Natural killer cell (primary cell): ENCODE measurements at regions not wholly inside any gene's neighbourhood (a gene's known extent, or its start where the extent isn't known, plus 50 kb on each side); places are given as distances from the start of the nearest gene placed in this dataset.

Experiments used
- ATAC-seq, 3 donors: fragments of 150-1000 bp in 2 of 3; fragments of 200-7000 bp in 1 of 3; cut with Tn5 transposase; 1 replicate in 1 of 3; 2 replicates in 2 of 3; pipeline ENCODE4 v1.10.0; 2021; ENCODE audit warnings: mild to moderate bottlenecking in 2 of 3, moderate library complexity in 2 of 3
- DNase-seq, 2 donors: peaks; one replicate each; pipeline versions ENCODE4 v3.0.0 to v3.0.0-alpha.2; 2013 to 2021; ENCODE audit warnings: mixed read lengths in 1 of 2
- H3K27ac ChIP-seq: one replicate; pipeline ENCODE4 v1.5.1; 2013; ENCODE audit warnings: mild to moderate bottlenecking, low read length
- H3K27me3 ChIP-seq: one replicate; pipeline ENCODE4 v1.6.1; 2013; ENCODE audit warnings: low read length; ENCODE audit not compliant: control insufficient read depth, insufficient read depth
- H3K36me3 ChIP-seq: one replicate; pipeline ENCODE4 v1.6.1; 2013; ENCODE audit warnings: low read length; ENCODE audit not compliant: control insufficient read depth, insufficient read depth
- H3K4me1 ChIP-seq: one replicate; pipeline ENCODE4 v1.6.1; 2013; ENCODE audit warnings: low read length; ENCODE audit not compliant: control insufficient read depth, insufficient read depth
- H3K4me3 ChIP-seq: one replicate; pipeline ENCODE4 v1.5.1; 2013; ENCODE audit warnings: low read length
- H3K9me3 ChIP-seq: one replicate; pipeline ENCODE4 v1.6.1; 2013; ENCODE audit warnings: low read length; ENCODE audit not compliant: control insufficient read depth, insufficient read depth
- H3K27ac Mint-ChIP-seq, 2 donors: one replicate each; pipeline ENCODE4 v1.8.0; 2022; ENCODE audit warnings: mild to moderate bottlenecking in 2 of 2, mixed read lengths in 2 of 2, moderate library complexity in 1 of 2
- H3K27me3 Mint-ChIP-seq, 2 donors: one replicate each; pipeline ENCODE4 v1.8.0; 2022; ENCODE audit warnings: low read depth in 2 of 2, mixed read lengths in 2 of 2
- H3K36me3 Mint-ChIP-seq: one replicate; pipeline ENCODE4 v1.8.0; 2022; ENCODE audit warnings: mixed read lengths
- H3K4me1 Mint-ChIP-seq, 2 donors: one replicate each; pipeline ENCODE4 v1.8.0; 2022; ENCODE audit warnings: mixed read lengths in 2 of 2
- H3K4me3 Mint-ChIP-seq: one replicate; pipeline ENCODE4 v1.8.0; 2022; ENCODE audit warnings: mild to moderate bottlenecking, moderate library complexity, mixed read lengths
- H3K9me3 Mint-ChIP-seq, 2 donors: one replicate each; pipeline ENCODE4 v1.8.0; 2022; ENCODE audit warnings: mixed read lengths in 2 of 2
- CTCF ChIP-seq: fragments of 200-600 bp; IDR thresholded peaks from one replicate; pipeline ENCODE4 v1.8.0; 2022; ENCODE audit warnings: antibody characterized with exemption
- WGBS: methylation state at CpG from one replicate; pipeline ENCODE4 v1.1.7; 2013; ENCODE audit warnings: missing lambda C conversion rate; ENCODE audit not compliant: insufficient coverage; 5-methylcytosine and 5-hydroxymethylcytosine counted together
- intact Hi-C: fragments of 100-400 bp; cut with micrococcal nuclease; formaldehyde crosslinking; loops from one replicate; pipeline ENCODE4 v1.14.2; 2022

GRCh38 chr10:3398825-3399646, 226.5 kb upstream of the PITRM1 start:
- Mint-ChIP-seq H3K27me3 (peaks cover 0 to 6% of the 10 kb centered on the region in 2 donors), H3K9me3 (no peaks in the 10 kb centered on the region), H3K4me1 (peaks cover 0 to 10% of the 10 kb centered on the region in 2 donors), H3K4me3 (no peak overlapping the region), H3K27ac (no peak overlapping the region), H3K36me3 (no peaks in the 10 kb centered on the region)
- H3K36me3 ChIP-seq, result no peaks in the 10 kb centered on the region
- H3K4me1 ChIP-seq, result no peaks in the 10 kb centered on the region
- intact Hi-C loops, result no loop called here
- no peaks in the 10 kb centered on the region for H3K27me3 ChIP-seq
- no peak for ATAC-seq
- no peak overlapping the region for H3K4me3 ChIP-seq
- H3K27ac ChIP-seq, result no peak overlapping the region
- H3K9me3 ChIP-seq, result no peaks in the 10 kb centered on the region
- WGBS, result 91% methylated on average over 45 of the region's 46 CpGs
- no peak for TF ChIP-seq CTCF
- no peak for DNase-seq

- Mint-ChIP-seq H3K36me3 (no peaks in the 10 kb centered on the region), H3K27me3 (peaks cover 0 to 6% of the 10 kb centered on the region in 2 donors), H3K9me3 (no peaks in the 10 kb centered on the region), H3K4me3 (no peak overlapping the region), H3K27ac (no peak overlapping the region), H3K4me1 (peaks cover 0 to 10% of the 10 kb centered on the region in 2 donors)
- H3K27ac ChIP-seq, result no peak overlapping the region
- no peaks in the 10 kb centered on the region for H3K36me3 ChIP-seq
- no peaks in the 10 kb centered on the region for H3K4me1 ChIP-seq
- H3K4me3 ChIP-seq, result no peak overlapping the region
- H3K9me3 ChIP-seq, result no peaks in the 10 kb centered on the region
- DNase-seq (no peak), ATAC-seq (no peak)
- 91% methylated on average over 23 of the region's 23 CpGs for WGBS
- intact Hi-C loops, result no loop called here
- no peak for TF ChIP-seq CTCF
- no peaks in the 10 kb centered on the region for H3K27me3 ChIP-seq
Observed at GRCh38 chr10:3397846-3398245, 225.3 kb upstream of the PITRM1 start.

GRCh38 chr10:3397231-3397630, 224.6 kb upstream of the PITRM1 start:
- WGBS, result 85% methylated on average over 4 of the region's 4 CpGs
- Histone ChIP-seq H3K4me3 (no peak overlapping the region), H3K27me3 (no peaks in the 10 kb centered on the region), H3K36me3 (no peaks in the 10 kb centered on the region), H3K9me3 (no peaks in the 10 kb centered on the region), H3K27ac (no peak overlapping the region), H3K4me1 (no peaks in the 10 kb centered on the region)
- DNase-seq (no peak), ATAC-seq (no peak)
- peaks cover 0 to 10% of the 10 kb centered on the region in 2 donors for H3K4me1 Mint-ChIP-seq
- H3K27me3 Mint-ChIP-seq, result peaks cover 0 to 6% of the 10 kb centered on the region in 2 donors
- H3K27ac Mint-ChIP-seq, result no peak overlapping the region
- no peak for TF ChIP-seq CTCF
- H3K9me3 Mint-ChIP-seq, result no peaks in the 10 kb centered on the region
- no peaks in the 10 kb centered on the region for H3K36me3 Mint-ChIP-seq
- intact Hi-C loops, result no loop called here
- H3K4me3 Mint-ChIP-seq, result no peak overlapping the region

- H3K4me3 ChIP-seq, result no peak overlapping the region
- H3K36me3 ChIP-seq, result no peaks in the 10 kb centered on the region
- H3K4me1 Mint-ChIP-seq, result peaks cover 0 to 10% of the 10 kb centered on the region in 2 donors
- H3K4me1 ChIP-seq, result no peaks in the 10 kb centered on the region
- H3K9me3 ChIP-seq, result no peaks in the 10 kb centered on the region
- no peak overlapping the region for H3K4me3 Mint-ChIP-seq
- intact Hi-C loops, result no loop called here
- H3K36me3 Mint-ChIP-seq, result no peaks in the 10 kb centered on the region
- H3K27me3 ChIP-seq, result no peaks in the 10 kb centered on the region
- no peak overlapping the region for H3K27ac ChIP-seq
- H3K27me3 Mint-ChIP-seq, result peaks cover 0 to 7% of the 10 kb centered on the region in 2 donors
- no peak for DNase-seq
- 98% methylated on average over 9 of the region's 10 CpGs for WGBS
- no peak for ATAC-seq
- TF ChIP-seq CTCF, result no peak
- no peak overlapping the region for H3K27ac Mint-ChIP-seq
- H3K9me3 Mint-ChIP-seq, result no peaks in the 10 kb centered on the region
Observed at GRCh38 chr10:3396116-3396515, 223.5 kb upstream of the PITRM1 start.
